IMR-90 (cell line): ENCODE measurements at regions not wholly inside any gene's neighbourhood (a gene's known extent, or its start where the extent isn't known, plus 50 kb on each side); places are given as distances from the start of the nearest gene placed in this dataset.

Source experiments
- ATAC-seq: fragments of 200-7000 bp; cut with Tn5 transposase; 2 replicates; pipeline ENCODE4 v1.9.1; 2020; ENCODE audit warnings: low read depth, mild to moderate bottlenecking, moderate library complexity
- BruUV-seq: library from RNA; stranded (reverse); fragments of 400-500 nt; replicated peaks from 2 replicates; lab custom pipeline; 2021; lab: Mats Ljungman, UMichigan
- CTCF ChIA-PET: fragments of 300-600 bp; formaldehyde crosslinking; extraction: SDS; loops from one replicate; lab custom pipeline; 2021; ENCODE audit warnings: antibody characterized with exemption; lab: Yijun Ruan, JAX
- POLR2A ChIA-PET: fragments of 300-600 bp; sonication (Branson Sonifier 250); formaldehyde crosslinking; loops from one replicate; lab custom pipeline; 2022; ENCODE audit warnings: antibody characterized with exemption; ENCODE audit not compliant: unreplicated experiment; lab: Charles Lee
- DNase-seq: peaks from one replicate; pipeline ENCODE4 v3.0.0; 2013
- H2AFZ ChIP-seq: replicated peaks from 2 replicates; pipeline ENCODE3; 2013; ENCODE audit warnings: low read length, mild to moderate bottlenecking; ENCODE audit not compliant: poor library complexity
- H2AK5ac ChIP-seq: 2 replicates; pipeline ENCODE4 v1.6.1; 2013; ENCODE audit warnings: low read depth, low read length, inconsistent platforms
- H2AK9ac ChIP-seq: replicated peaks from 2 replicates; pipeline ENCODE3; 2013; ENCODE audit warnings: mild to moderate bottlenecking, low read depth, low read length, moderate library complexity; ENCODE audit not compliant: poor library complexity
- H2BK120ac ChIP-seq: 2 replicates; pipeline ENCODE4 v1.6.1; 2013; ENCODE audit warnings: low read depth, low read length, inconsistent platforms
- H2BK15ac ChIP-seq: 3 replicates; pipeline ENCODE4 v1.6.1; 2013; ENCODE audit warnings: low read depth, low read length, inconsistent platforms
- H2BK20ac ChIP-seq: 2 replicates; pipeline ENCODE4 v1.6.1; 2013; ENCODE audit warnings: low read depth, mild to moderate bottlenecking, inconsistent platforms, low read length, moderate library complexity
- H2BK5ac ChIP-seq: 2 replicates; pipeline ENCODE4 v1.6.1; 2013; ENCODE audit warnings: mild to moderate bottlenecking, low read depth, low read length, inconsistent platforms; ENCODE audit not compliant: poor library complexity, severe bottlenecking
- H3K14ac ChIP-seq: replicated peaks from 2 replicates; pipeline ENCODE4 v1.6.1; 2013; ENCODE audit warnings: low read depth, low read length, inconsistent platforms
- H3K18ac ChIP-seq: 2 replicates; pipeline ENCODE4 v1.6.1; 2013; ENCODE audit warnings: low read depth, low read length, control low read depth
- H3K23ac ChIP-seq: 2 replicates; pipeline ENCODE4 v1.6.1; 2013; ENCODE audit warnings: low read depth, low read length, inconsistent platforms
- H3K27ac ChIP-seq: 2 replicates; pipeline ENCODE4 v1.5.1; 2013; ENCODE audit warnings: mild to moderate bottlenecking, control low read depth, low read length; ENCODE audit not compliant: insufficient read depth
- H3K27me3 ChIP-seq: 2 replicates; pipeline ENCODE4 v1.6.1; 2013; ENCODE audit warnings: low read length; ENCODE audit not compliant: control insufficient read depth, insufficient read depth
- H3K36me3 ChIP-seq: 2 replicates; pipeline ENCODE4 v1.6.1; 2013; ENCODE audit warnings: low read length, mixed read lengths; ENCODE audit not compliant: control insufficient read depth, insufficient read depth
- H3K4ac ChIP-seq: 2 replicates; pipeline ENCODE4 v1.6.1; 2013; ENCODE audit warnings: low read depth, low read length, inconsistent platforms
- H3K4me1 ChIP-seq: 2 replicates; pipeline ENCODE4 v1.6.1; 2013; ENCODE audit warnings: low read length, mixed read lengths; ENCODE audit not compliant: control insufficient read depth, insufficient read depth
- H3K4me2 ChIP-seq: 2 replicates; pipeline ENCODE4 v1.6.1; 2013; ENCODE audit warnings: low read depth, mild to moderate bottlenecking, control low read depth, low read length, moderate library complexity
- H3K4me3 ChIP-seq: 2 replicates; pipeline ENCODE4 v1.5.1; 2013; ENCODE audit warnings: low read depth, mild to moderate bottlenecking, control low read depth, low read length, moderate library complexity; ENCODE audit not compliant: insufficient read depth
- H3K56ac ChIP-seq: 2 replicates; pipeline ENCODE4 v1.6.1; 2013; ENCODE audit warnings: low read length, inconsistent platforms; ENCODE audit not compliant: insufficient read depth; ENCODE audit errors: extremely low read depth
- H3K79me1 ChIP-seq, 2 experiments: 2 replicates each; pipeline ENCODE4 v1.6.1; 2013; ENCODE audit warnings: low read length in 2 of 2, inconsistent platforms in 1 of 2, low read depth in 1 of 2
- H3K9ac ChIP-seq: 2 replicates; pipeline ENCODE4 v1.6.1; 2013; ENCODE audit warnings: low read depth, low read length, control low read depth
- H3K9me1 ChIP-seq: 2 replicates; pipeline ENCODE4 v1.6.1; 2013; ENCODE audit warnings: low read length, inconsistent platforms; ENCODE audit not compliant: insufficient read depth
- H3K9me3 ChIP-seq: 2 replicates; pipeline ENCODE4 v1.6.1; 2013; ENCODE audit warnings: low read length; ENCODE audit not compliant: control insufficient read depth, insufficient read depth
- H4K20me1 ChIP-seq: 2 replicates; pipeline ENCODE4 v1.6.1; 2013; ENCODE audit warnings: low read length, inconsistent platforms; ENCODE audit not compliant: insufficient read depth
- H4K5ac ChIP-seq: 2 replicates; pipeline ENCODE4 v1.6.1; 2013; ENCODE audit warnings: mild to moderate bottlenecking, low read depth, low read length, control low read depth
- H4K8ac ChIP-seq, 2 experiments: 2 replicates each; pipeline ENCODE4 v1.6.1; 2013; ENCODE audit warnings: low read depth in 2 of 2, low read length in 2 of 2, control low read depth in 1 of 2, inconsistent platforms in 1 of 2
- H4K91ac ChIP-seq: 2 replicates; pipeline ENCODE4 v1.6.1; 2013; ENCODE audit warnings: low read depth, low read length, inconsistent platforms; ENCODE audit not compliant: insufficient read depth
- CTCF ChIP-seq: conservative IDR thresholded peaks from 2 replicates; pipeline ENCODE4 v1.5.1; 2012; ENCODE audit warnings: mild to moderate bottlenecking, low read depth, low read length, improper control_type of control experiment
- MXI1 ChIP-seq: IDR thresholded peaks from 2 replicates; pipeline ENCODE4 v1.6.1; 2012; ENCODE audit warnings: low read depth, mild to moderate bottlenecking, low read length, moderate library complexity, borderline replicate concordance
- dilution Hi-C: fragments of 300-500 bp; cut with HindIII; formaldehyde crosslinking; loops from one replicate; pipeline ENCODE4 v1.14.3; 2018; ENCODE audit warnings: low sequenced_read_pairs; ENCODE audit not compliant: unreplicated experiment
- in situ Hi-C: fragments of 300-500 bp; cut with MboI; formaldehyde crosslinking; loops from 3 replicates; pipeline ENCODE4 v1.14.3; 2019; ENCODE audit warnings: low sequenced_read_pairs, inconsistent platforms, mixed read lengths
- intact Hi-C: fragments of 100-400 bp; cut with micrococcal nuclease; formaldehyde crosslinking; loops from 2 replicates; pipeline ENCODE4 v1.10.0; 2022

- dilution Hi-C loops: no loop called here
- ChIA-PET CTCF (no interaction called here), POLR2A (no interaction called here)
- H4K91ac ChIP-seq: no peak overlapping the region
- no peak overlapping the region for H4K8ac ChIP-seq
- H3K27ac ChIP-seq: no peak overlapping the region
- no peak overlapping the region for H3K4me2 ChIP-seq
- H3K23ac ChIP-seq: no peak overlapping the region
- no peak overlapping the region for H3K9ac ChIP-seq
- no peak overlapping the region for H3K56ac ChIP-seq
- BruUV-seq: no TSS peak
- no peak overlapping the region for H3K4ac ChIP-seq
- no peaks in the 10 kb centered on the region for H3K4me1 ChIP-seq
- no peaks in the 10 kb centered on the region for H3K9me1 ChIP-seq
- in situ Hi-C loops: no loop called here
- TF ChIP-seq CTCF: no peak
- TF ChIP-seq MXI1: no peak
- H3K4me3 ChIP-seq: no peak overlapping the region
- H2AFZ ChIP-seq: no peak overlapping the region
- H4K20me1 ChIP-seq: no peaks in the 10 kb centered on the region
- H2BK5ac ChIP-seq: no peak overlapping the region
- H3K27me3 ChIP-seq: no peaks in the 10 kb centered on the region
- no peak overlapping the region for H2BK15ac ChIP-seq
- no peak overlapping the region for H2BK20ac ChIP-seq
- no peaks in the 10 kb centered on the region for H3K79me1 ChIP-seq
- H2BK120ac ChIP-seq: no peak overlapping the region
- H3K9me3 ChIP-seq: peaks cover 9% of the 10 kb centered on the region
- no peak overlapping the region for H2AK5ac ChIP-seq
- no peak overlapping the region for H3K18ac ChIP-seq
- intact Hi-C loops: no loop called here
- no peak overlapping the region for H3K14ac ChIP-seq
- DNase-seq (no peak), ATAC-seq (no peak)
- H4K5ac ChIP-seq: no peak overlapping the region
- no peaks in the 10 kb centered on the region for H3K36me3 ChIP-seq
- H2AK9ac ChIP-seq: no peak overlapping the region
Observed at GRCh38 chr1:29722598-29722997, 486.3 kb downstream of the PTPRU start.
